K562 (cell line): ENCODE measurements at regions not wholly inside any gene's neighbourhood (a gene's known extent, or its start where the extent isn't known, plus 50 kb on each side); places are given as distances from the start of the nearest gene placed in this dataset.

Source experiments
- ATAC-seq: fragments of 200-7000 bp; cut with Tn5 transposase; 3 replicates; pipeline ENCODE4 v1.9.1; 2020; ENCODE audit warnings: moderate library complexity
- BruUV-seq: library from RNA; stranded (reverse); fragments of 400-500 nt; replicated peaks from 2 replicates; lab custom pipeline; 2021; lab: Mats Ljungman, UMichigan
- CTCF ChIA-PET: fragments of 300-600 bp; formaldehyde crosslinking; extraction: SDS; loops from one replicate; lab custom pipeline; 2021; ENCODE audit warnings: low intra/inter-chr PET ratio; lab: Yijun Ruan, JAX
- POLR2A ChIA-PET: fragments of 300-600, 350-650 bp; sonication (Branson Sonifier 250); formaldehyde crosslinking; extraction: SDS; loops from one replicate; lab custom pipeline; 2021; ENCODE audit warnings: antibody characterized with exemption, inconsistent platforms; lab: Yijun Ruan, JAX
- DNase-seq, 4 experiments: peaks; one replicate each; pipeline versions ENCODE4 v3.0.0 to v3.0.0-alpha.2; 2011 to 2018; ENCODE audit warnings: low spot score in 3 of 4, mixed read lengths in 3 of 4; ENCODE audit errors: extremely low read depth in 1 of 4
- FAIRE-seq: peaks from 2 replicates; lab custom pipeline; 2011; peaks lifted over from hg19 to GRCh38; lab: Jason Lieb, UNC
- H2AFZ ChIP-seq: 2 replicates; pipeline ENCODE4 v1.6.0; 2011; ENCODE audit warnings: low read depth, low read length, control low read depth, inconsistent platforms
- H3K27ac ChIP-seq: fragments of 200-600 bp; 3 replicates; pipeline ENCODE4 v1.8.0; 2011; ENCODE audit warnings: low read depth, mild to moderate bottlenecking, control low read depth, inconsistent platforms, low read length, moderate library complexity, mixed read lengths; ENCODE audit errors: extremely low read depth
- H3K27me3 ChIP-seq, 2 experiments: fragments of 300-600 bp in 1 of 2; 2 replicates in 1 of 2; 3 replicates in 1 of 2; pipeline versions ENCODE4 v1.6.0 to v1.8.0; 2011; ENCODE audit warnings: inconsistent platforms in 2 of 2, low read length in 2 of 2, mild to moderate bottlenecking in 1 of 2, mixed read lengths in 1 of 2, moderate library complexity in 1 of 2; ENCODE audit not compliant: control insufficient read depth in 2 of 2, insufficient read depth in 2 of 2
- H3K36me3 ChIP-seq: fragments of 300-600 bp; 3 replicates; pipeline ENCODE4 v1.8.0; 2011; ENCODE audit warnings: mild to moderate bottlenecking, low read length, inconsistent platforms; ENCODE audit not compliant: control insufficient read depth, insufficient read depth
- H3K4me1 ChIP-seq, 2 experiments: fragments of 200-600 bp in 1 of 2; replicated peaks in 1 of 2; 2 replicates in 1 of 2; 3 replicates in 1 of 2; pipeline versions ENCODE4 v1.5.1 to v1.8.0; 2011; ENCODE audit warnings: inconsistent platforms in 2 of 2, low read length in 2 of 2, mild to moderate bottlenecking in 1 of 2, mixed read lengths in 1 of 2, moderate library complexity in 1 of 2; ENCODE audit not compliant: control insufficient read depth in 2 of 2, insufficient read depth in 2 of 2
- H3K4me2 ChIP-seq: 2 replicates; pipeline ENCODE4 v1.6.1; 2011; ENCODE audit warnings: low read length, control low read depth, inconsistent platforms, mixed read lengths; ENCODE audit not compliant: insufficient read depth
- H3K4me3 ChIP-seq: fragments of 200-600 bp; sonication (generic), shearing (Covaris generic); 2 replicates; pipeline ENCODE4 v1.5.1; 2016; ENCODE audit warnings: control low read depth, inconsistent platforms
- H3K79me2 ChIP-seq: fragments of 200-600 bp; 3 replicates; pipeline ENCODE4 v1.8.0; 2011; ENCODE audit warnings: low read length, inconsistent platforms; ENCODE audit not compliant: control insufficient read depth, insufficient read depth
- H3K9ac ChIP-seq, 2 experiments: 2 replicates each; pipeline versions ENCODE4 v1.6.0 to v1.6.1; 2011; ENCODE audit warnings: low read depth in 2 of 2, low read length in 2 of 2, control low read depth in 1 of 2, inconsistent platforms in 1 of 2, mild to moderate bottlenecking in 1 of 2, mixed read lengths in 1 of 2; ENCODE audit not compliant: insufficient read depth in 1 of 2
- H3K9me1 ChIP-seq: one replicate; pipeline ENCODE4 v1.6.0; 2011; ENCODE audit warnings: inconsistent platforms, mild to moderate bottlenecking, low read length, moderate library complexity; ENCODE audit not compliant: control insufficient read depth, insufficient read depth
- H3K9me3 ChIP-seq: replicated peaks from 2 replicates; pipeline ENCODE4 v1.5.1; 2011; ENCODE audit warnings: low read depth, low read length, inconsistent platforms; ENCODE audit not compliant: control insufficient read depth, insufficient read depth
- H4K20me1 ChIP-seq: replicated peaks from 2 replicates; pipeline ENCODE4 v1.6.1; 2011; ENCODE audit warnings: low read length, inconsistent platforms, mixed read lengths; ENCODE audit not compliant: control insufficient read depth, insufficient read depth
- E2F5 ChIP-seq: sonication (generic); formaldehyde crosslinking; IDR thresholded peaks from 2 replicates; pipeline ENCODE4 v1.8.0; 2022; ENCODE audit warnings: mild to moderate bottlenecking, missing genetic modification reagents
- E4F1 ChIP-seq: fragments of 250-450 bp; sonication (Bioruptor Pico); IDR thresholded peaks from 2 replicates; pipeline ENCODE4 v1.5.0; 2021; ENCODE audit warnings: mild to moderate bottlenecking, borderline replicate concordance
- HBP1 ChIP-seq: fragments of 450-650 bp; formaldehyde crosslinking; IDR thresholded peaks from 2 replicates; pipeline ENCODE4 v1.4.0; 2022; ENCODE audit warnings: missing genetic modification characterization
- ILF3 ChIP-seq: fragments of 450-650 bp; IDR thresholded peaks from 2 replicates; pipeline ENCODE4 v1.6.1; 2018; ENCODE audit warnings: antibody characterized with exemption, mild to moderate bottlenecking, moderate library complexity, borderline replicate concordance
- POLR2H ChIP-seq: IDR thresholded peaks from 2 replicates; pipeline ENCODE4 v1.6.1; 2016; ENCODE audit warnings: missing genetic modification characterization, low read depth, mild to moderate bottlenecking, control low read depth, missing compliant biosample characterization, moderate library complexity
- TFAP4 ChIP-seq: sonication (generic); formaldehyde crosslinking; IDR thresholded peaks from 2 replicates; pipeline ENCODE4 v1.8.0; 2022; ENCODE audit warnings: missing genetic modification reagents, mild to moderate bottlenecking, moderate library complexity, borderline replicate concordance
- TSHZ1 ChIP-seq: fragments of 250-450 bp; sonication (Bioruptor Pico); IDR thresholded peaks from 2 replicates; pipeline ENCODE4 v1.4.0; 2020; ENCODE audit warnings: mild to moderate bottlenecking, moderate library complexity
- ZNF143 ChIP-seq: sonication (generic); formaldehyde crosslinking; IDR thresholded peaks from 2 replicates; pipeline ENCODE4 v1.9.0; 2022; ENCODE audit warnings: mild to moderate bottlenecking, missing genetic modification reagents
- ZNF280A ChIP-seq: fragments of 450-650 bp; IDR thresholded peaks from 2 replicates; pipeline ENCODE4 v1.6.1; 2018; ENCODE audit warnings: mild to moderate bottlenecking, low read depth; ENCODE audit not compliant: partially characterized antibody
- WGBS: fragments of 100-300 bp; shearing (Covaris generic); methylation state at CpG from one replicate; pipeline ENCODE4 v1.1.6; 2016; ENCODE audit warnings: low coverage, mixed read lengths; ENCODE audit not compliant: insufficient coverage; ENCODE audit errors: missing lambda C conversion rate; 5-methylcytosine and 5-hydroxymethylcytosine counted together
- in situ Hi-C: fragments of 300-500 bp; cut with MboI; formaldehyde crosslinking; loops from 4 replicates; pipeline ENCODE4 v1.15.0; 2018; ENCODE audit warnings: inconsistent platforms, mixed read lengths
- intact Hi-C: fragments of 100-400 bp; cut with micrococcal nuclease; formaldehyde crosslinking; loops from 2 replicates; pipeline ENCODE4 v1.14.2; 2022

GRCh38 chr2:52072949-52073348, 1041.0 kb upstream of the NRXN1 start (continued):
- TF ChIP-seq E4F1 (CRISPR knock-in tag) (no peak), TFAP4 (no peak)

GRCh38 chr2:52070665-52071064, 1038.7 kb upstream of the NRXN1 start:
- Histone ChIP-seq H3K27me3 (no peaks in the 10 kb centered on the region), H3K4me1 (no peaks in the 10 kb centered on the region), H3K9me3 (no peaks in the 10 kb centered on the region), H3K4me3 (no peak overlapping the region), H3K27ac (no peak overlapping the region), H3K9me1 (no peaks in the 10 kb centered on the region), H2AFZ (no peak overlapping the region), H3K4me2 (no peak overlapping the region), H3K36me3 (no peaks in the 10 kb centered on the region), H3K79me2 (no peaks in the 10 kb centered on the region), H3K9ac (no peak overlapping the region), H4K20me1 (no peaks in the 10 kb centered on the region)
- intact Hi-C loops (no loop called here), in situ Hi-C loops (no loop called here)
- 13% methylated on average over 1 of the region's 1 CpG for WGBS
- ChIA-PET CTCF (no interaction called here), POLR2A (no interaction called here)
- BruUV-seq: no TSS peak
- no peak for DNase-seq
- ATAC-seq: no peak
- no peak for FAIRE-seq
- TF ChIP-seq TSHZ1: no peak
- no peak for TF ChIP-seq HBP1 (CRISPR knock-in tag)
- no peak for TF ChIP-seq E2F5
- TF ChIP-seq ILF3: no peak
- TF ChIP-seq POLR2H: no peak
- no peak for TF ChIP-seq ZNF280A
- no peak for TF ChIP-seq ZNF143
